SHP77 treated with DMSO at 0.1 percent for 48 hours (cell line): ENCODE measurements at regions not wholly inside any gene's neighbourhood (a gene's known extent, or its start where the extent isn't known, plus 50 kb on each side); places are given as distances from the start of the nearest gene placed in this dataset.

Experiments
- DNase-seq: peaks from one replicate; lab custom pipeline; 2025; lab: John Stamatoyannopoulos, UW

DNA sequence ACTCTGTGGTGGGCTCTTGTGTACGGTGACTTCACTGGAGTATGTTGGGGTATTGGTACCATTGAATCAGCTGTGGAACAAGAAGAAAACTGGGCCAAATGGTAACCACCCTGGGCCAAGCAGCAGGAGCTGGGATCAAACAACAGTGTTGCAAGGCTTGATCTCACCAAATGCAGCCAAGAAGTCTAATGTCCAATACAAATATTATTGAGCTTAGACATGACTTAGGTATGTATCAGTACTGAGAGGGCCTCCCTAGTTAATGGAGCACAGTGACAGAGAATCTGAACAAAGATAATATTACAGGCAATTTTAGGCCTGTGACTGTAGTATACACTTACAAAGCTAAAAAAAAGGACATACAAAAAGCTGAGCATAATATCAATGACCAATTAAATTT lies 604.8 kb downstream of the PLA2G4A start:
- no peak for DNase-seq

DNA sequence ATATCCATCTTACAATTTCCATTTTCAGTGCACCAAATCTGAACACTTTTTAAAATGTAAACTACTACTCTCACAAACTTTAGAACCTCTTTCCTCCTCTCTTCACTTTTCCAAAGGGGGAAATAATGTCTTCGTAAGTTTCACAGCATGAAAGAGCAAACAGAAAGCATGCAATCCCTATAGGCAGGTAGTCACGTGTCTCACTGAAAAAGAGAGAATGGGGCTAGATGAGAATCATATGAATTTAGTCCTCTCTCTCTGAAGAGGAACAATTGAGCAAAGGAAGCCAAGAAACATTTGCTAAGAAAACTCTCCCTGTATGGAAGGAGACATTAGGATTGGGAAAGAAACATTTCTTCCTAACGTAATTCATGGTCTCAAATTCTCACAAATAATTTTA lies 613.9 kb downstream of the PLA2G4A start:
- no peak for DNase-seq

DNA sequence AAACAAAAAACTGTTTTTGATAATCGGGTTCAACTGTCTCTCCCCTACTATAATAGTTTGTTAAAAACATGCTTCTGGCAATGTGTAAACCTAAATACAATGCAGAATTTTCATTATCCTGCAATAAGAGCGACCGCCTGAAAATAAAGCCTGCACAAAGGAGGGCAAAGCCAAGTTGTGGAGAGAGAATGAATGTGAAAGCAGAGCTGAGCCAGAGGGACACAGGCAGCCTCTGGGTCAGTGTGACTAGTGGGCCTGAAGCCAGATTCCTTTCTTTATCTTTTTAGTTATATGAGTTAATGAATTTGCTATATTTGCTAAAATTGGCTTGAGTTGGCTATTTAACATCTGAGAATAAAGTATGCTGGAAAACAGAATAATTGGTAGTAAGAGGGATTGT lies 615.2 kb downstream of the PLA2G4A start:
- no peak for DNase-seq

DNA sequence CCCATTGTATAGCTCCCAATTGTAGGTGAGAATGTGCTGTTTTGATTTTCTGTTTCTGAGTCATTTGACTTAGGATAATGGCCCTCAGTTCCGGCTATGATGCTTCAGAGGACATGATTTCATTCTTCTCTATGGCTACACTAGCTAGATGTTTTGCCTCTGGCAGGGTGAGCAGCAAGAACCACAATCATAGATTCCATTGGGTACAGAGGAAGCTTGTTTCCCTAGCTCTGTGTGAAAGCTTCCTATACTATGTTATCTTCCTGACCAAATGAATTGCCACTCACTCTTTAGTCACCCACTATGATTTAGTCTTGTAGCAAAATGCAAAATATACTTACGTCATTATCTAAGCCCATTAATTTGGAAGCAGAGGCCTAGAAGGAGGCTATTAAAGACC lies 616.3 kb downstream of the PLA2G4A start:
- DNase-seq, result no peak

DNA sequence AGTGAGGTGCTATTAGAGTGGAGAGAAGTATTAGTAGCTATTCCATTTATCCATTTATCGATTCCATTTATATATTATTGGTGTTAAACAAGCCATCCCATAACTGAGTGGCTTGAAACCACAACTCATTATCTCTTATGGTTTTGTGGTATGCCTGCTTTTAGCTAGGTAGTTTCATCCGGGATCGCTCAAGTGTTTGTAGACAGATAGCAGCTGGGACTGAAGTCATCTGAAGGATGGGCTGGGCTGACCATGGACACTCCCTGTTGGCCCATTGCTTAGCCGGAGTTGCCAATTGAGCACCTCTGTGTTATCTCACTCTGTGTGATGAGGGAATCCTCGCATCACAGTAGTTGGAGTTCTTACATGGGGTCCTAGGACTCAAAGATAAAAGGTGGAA lies 622.5 kb downstream of the PLA2G4A start:
- DNase-seq, result no peak

DNA sequence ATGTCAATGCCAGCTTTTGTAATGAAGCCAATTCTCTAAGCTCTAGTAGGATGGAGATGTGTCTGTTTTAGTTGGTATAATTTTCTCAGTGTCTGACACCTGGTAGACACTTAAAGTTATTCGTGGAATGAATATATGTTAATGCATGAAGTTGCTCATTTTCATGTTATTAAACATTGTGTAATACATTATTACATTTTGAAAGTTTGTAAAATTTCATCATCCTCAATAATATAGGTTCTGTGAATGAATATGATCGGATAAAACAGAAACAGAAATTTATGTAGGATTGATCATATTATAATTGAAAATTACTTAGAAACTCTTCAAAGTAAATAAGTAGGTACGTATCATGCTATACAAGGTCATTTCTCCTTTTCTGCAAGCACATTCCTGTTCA lies 625.3 kb downstream of the PLA2G4A start:
- no peak for DNase-seq

DNA sequence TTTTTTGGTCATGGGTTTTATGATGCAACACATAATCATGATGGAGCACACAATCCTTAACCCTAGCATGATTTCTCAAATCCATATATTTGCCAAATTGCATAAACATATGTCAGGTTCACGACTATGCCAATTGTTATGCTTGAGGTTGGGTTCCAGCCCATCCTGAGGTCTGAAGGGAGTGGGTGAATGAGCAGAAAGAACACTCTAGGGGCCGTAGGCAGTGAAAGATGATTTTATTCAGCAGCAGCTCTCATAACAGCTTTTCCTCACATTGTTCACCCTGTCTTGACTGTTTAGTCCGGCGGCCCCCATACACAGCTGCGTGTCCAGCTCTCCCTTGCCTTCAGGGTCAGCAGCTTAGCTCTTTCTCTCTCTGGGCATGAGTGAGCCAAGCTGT lies 627.7 kb downstream of the PLA2G4A start:
- no peak for DNase-seq

DNA sequence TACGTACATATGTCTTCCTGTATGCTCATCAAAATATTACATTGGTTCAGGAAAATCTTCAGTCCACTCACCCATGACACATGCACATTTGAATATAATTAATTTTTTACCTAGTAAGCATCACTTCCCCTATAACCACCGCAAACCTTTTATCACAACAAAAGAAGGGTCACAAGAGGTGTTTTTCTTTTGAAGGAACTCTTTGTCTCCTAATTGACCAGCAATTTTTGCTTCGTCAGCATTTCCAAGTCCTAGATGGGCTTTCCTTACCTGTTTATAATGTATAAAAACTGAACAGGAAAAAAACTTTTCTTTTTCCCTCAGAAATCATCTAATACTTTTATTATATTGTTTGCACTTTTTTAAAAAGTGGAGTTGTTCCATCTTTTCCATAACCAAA lies 631.3 kb downstream of the PLA2G4A start:
- no peak for DNase-seq

DNA sequence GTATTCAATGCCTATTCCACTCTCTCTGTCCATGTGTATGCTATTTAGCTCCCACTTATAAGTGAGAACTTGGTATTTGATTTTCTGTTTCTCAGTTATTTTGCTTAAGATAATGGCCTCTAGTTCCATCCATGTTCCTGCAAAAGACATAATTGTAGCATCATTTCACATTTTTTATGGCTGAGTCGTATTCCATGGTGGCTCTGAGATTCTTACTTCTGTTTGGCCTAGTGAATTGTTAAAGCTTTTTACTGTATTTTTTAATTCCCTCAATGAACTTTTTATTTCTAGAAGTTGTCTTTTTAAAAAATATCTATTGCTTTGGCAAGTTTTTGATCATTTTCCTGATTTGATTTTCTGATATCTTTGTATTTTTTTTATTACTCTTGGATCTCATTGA lies 635.6 kb downstream of the PLA2G4A start:
- DNase-seq, result no peak

DNA sequence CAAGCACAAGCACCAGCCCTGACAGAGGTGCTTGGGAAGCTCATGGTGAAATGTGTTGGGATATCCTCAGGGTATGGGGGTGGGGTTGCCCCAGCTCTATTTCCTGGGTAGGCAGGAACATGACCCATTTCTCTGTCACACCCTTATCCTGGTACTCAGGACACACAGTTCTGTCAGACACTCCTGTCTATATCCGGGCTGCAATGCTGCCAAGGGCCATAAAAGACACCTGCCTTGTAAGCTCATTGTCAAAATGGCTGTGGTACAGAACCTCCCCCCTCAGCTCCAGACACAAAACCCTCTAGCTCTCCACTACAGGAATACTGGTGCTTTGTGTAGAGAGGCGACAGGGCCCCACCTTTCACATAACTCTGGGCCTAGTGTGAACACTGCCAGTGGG lies 636.7 kb downstream of the PLA2G4A start:
- DNase-seq, result peak; percentile 15

DNA sequence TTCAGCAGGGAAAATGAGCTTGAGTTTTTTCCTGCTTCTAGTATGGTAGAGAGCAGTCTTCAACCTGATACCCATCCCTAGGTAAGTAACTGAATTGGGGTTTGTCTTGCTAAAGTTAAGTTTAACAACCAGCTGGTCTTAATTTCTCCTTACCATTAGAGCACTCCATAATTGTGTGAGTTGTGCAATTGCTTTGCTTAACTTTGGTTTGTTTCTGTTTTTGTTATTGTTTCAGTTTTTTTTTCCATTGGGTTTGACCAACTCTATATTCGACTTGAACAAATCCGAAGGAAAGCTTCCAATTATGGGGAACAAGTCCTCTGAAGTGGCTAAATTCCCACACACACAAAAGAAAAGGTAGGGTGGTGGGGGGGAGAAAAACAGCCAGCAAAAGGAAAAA lies 641.1 kb downstream of the PLA2G4A start:
- no peak for DNase-seq

DNA sequence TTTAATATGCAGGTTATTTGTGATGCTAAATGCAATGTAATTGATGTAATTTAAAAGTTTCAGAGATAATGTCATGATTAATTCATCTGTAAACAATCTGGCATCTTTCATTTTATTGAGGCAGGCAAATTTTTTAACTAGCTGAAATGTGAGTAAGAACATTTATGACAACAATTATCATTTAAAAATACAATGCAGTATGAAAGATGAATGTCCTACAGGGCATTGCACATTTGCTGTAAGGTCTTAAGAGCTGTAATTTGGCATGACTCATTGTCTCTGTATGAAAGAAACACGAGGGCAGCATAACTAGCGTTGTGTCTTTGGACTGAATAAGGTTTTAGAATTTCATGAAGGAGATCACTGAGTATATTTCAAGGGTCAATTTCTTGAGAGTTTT lies 642.8 kb downstream of the PLA2G4A start:
- no peak for DNase-seq

DNA sequence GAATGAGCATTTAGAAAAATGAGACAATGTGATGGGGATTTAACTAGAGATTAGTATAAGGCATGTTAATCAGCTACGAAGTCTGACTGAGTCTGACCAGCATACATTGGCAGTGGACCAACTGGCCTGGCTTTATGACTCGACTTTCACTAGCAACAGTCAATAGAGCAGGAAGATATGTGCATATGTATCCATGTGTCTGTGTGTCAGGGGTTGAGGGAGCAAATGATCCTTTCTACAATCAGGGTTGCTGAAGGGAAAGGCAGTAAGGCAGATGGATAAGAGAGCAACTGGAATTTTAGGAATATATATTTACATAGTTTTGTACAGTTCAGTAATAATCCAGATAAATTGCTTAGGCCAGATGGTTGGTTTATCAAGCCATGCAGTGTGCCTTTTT lies 645.6 kb downstream of the PLA2G4A start:
- DNase-seq, result peak; percentile 23

DNA sequence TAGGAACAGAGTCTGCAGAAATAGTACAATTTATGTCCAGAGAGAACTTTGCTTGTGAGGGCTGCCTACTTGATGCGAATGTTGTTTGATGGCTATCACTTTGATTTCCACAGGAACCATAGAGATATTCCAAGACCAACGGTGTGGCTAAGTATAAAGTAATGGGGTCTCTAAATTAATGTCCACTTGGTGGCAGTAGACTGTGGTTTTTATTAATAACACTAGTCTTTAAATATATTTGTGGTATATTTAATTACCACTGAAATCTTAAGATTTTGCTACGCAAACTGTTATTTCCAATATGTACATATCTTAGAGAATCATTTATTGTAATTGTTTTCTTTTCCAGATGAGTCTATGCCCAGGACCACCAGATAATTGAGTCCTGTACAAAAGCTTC lies 647.9 kb downstream of the PLA2G4A start:
- DNase-seq, result no peak

DNA sequence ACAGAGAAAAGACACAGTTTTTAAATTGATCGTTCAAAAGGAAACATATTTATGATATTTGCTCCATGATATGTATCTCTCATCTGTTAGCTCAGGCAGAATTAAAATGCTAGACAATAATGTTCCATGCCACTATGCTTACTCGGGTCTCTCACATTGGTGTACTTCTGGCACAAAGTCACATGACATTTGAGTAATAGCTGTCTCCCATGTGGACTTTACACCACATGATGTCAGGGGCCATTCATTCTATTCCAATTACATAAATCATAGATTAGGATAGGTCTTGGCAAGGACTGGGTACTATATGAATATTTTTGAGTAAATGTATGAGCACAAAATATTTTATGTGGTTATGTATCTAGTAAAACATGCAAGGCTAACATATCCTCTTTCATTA lies 648.4 kb downstream of the PLA2G4A start:
- DNase-seq, result no peak

DNA sequence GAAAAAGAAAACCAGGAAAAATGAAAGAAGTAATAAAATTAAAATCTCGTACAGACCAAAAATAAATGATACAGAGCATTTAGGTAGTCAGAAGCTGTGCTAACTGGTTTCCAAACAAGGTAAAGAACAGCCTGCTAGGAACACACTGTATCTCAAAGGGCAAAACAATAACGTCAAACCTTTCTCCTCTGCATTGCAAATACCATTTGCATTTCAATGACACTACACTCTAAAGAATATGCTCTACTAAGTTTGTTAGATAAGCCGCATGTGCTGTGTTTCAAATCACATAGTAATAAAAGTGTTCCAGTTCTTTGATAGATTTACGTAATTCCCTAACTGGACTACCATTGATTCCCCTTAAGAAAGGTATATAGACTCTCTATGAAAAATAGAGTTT lies 648.8 kb downstream of the PLA2G4A start:
- DNase-seq, result no peak

DNA sequence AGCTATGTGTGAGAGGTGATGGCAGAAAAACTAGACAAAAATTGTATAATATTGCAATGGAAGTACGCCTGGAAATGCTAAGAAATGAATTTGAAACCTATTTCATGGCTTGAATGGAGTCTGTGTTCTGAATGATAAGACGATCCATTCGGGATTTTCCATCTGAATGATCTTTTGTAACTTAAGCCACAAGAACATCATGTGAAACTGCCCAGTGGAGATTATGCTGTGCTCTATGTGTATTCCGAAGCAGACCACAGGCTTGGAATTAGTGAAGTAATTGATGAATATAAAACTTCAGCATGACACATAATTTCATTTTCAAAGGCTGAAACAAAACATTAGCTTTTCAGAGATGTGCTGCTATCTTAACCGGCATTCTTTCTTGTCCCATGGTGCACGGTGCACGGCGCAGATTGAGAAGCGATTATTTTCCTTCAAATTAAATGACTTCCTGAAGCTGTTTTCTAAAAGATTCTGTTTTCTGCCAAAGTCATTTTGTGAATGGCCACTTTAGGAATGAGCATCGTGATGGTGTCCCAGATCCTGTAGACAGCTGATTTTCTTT lies 652.9 kb downstream of the PLA2G4A start:
- DNase-seq, result no peak

DNA sequence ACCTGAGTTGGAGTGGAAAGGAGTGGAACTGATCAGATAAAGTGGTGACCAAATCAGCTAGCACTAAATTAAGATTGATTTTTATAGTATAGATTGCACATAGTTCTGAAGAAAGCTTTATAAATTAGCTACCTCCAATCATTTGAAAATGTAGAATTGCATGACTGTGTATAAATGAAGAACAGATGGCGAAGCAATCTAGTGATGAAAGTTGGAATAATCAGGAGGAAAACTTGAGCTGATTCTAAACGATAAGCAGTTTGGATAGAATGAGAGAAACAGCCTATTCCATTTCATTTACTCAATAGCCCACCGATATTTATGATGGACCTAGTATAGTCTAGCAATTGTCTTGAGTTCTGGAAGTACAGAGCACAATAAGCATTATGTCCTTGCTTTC lies 661.5 kb downstream of the PLA2G4A start:
- no peak for DNase-seq

DNA sequence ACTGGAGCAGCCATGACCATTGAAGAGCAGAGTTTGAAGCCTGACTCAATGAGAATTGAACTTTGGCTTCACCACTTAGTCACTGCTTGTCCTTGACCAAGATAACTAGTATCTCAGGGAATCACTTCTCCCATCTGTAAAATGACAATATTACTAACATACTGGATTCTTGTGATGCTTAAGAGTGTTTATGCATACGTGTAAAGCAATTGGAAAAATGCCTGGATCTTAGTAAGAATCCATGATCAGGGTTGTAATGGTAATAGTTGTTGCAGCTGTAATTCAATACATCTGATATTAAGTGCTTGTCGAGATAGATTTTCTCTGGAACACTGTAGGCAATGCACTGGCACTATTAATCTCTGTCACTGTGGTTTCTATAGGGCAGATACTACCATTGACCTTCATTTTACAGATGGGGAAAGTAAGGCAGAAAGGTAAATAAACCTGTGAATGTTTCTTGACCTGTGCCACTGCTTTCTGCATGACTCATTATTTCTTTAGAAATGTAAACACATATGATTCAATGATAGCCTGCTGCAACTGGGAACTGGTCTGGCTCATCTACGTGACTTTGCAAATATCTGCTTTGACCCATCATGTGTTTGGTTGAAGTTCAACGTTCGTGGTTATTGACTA lies 662.5 kb downstream of the PLA2G4A start:
- DNase-seq, result peak; percentile 35

DNA sequence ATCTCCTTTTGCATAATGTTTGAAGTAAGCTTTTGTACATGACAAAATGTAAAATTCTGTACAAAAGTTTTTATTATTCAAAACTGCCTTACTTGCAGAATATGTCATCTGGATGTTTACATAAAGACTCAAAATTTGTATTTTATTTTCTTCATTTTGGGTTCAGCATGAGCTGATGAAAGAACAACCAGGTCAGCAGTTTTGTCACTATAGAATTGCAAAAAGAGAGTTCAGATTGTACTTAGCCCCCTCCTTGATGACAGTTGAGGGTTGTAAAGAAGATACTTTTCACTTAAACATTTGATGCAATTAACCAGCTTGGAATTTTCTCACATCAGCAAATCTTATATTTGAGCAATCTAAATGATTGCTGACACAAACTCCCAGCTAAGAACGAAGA lies 669.3 kb downstream of the PLA2G4A start:
- DNase-seq, result no peak

DNA sequence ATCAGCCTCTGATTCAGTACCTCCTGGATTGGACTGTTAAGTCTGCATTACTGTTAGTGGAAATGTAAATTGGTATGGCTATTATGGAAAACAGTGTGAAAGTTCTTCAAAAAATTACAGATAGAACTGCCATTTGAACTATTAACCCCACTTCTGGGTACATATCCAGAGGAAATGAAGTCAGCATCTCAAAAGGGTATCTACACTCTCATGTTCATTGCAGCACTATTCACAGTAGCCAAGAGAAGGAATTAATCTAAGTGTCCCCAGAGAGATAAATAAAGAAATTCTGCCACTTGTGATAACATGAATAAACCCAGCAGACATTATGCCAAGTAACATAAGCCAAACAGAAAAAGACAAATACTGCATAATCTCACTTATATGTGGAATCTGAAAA lies 676.0 kb downstream of the PLA2G4A start:
- no peak for DNase-seq

DNA sequence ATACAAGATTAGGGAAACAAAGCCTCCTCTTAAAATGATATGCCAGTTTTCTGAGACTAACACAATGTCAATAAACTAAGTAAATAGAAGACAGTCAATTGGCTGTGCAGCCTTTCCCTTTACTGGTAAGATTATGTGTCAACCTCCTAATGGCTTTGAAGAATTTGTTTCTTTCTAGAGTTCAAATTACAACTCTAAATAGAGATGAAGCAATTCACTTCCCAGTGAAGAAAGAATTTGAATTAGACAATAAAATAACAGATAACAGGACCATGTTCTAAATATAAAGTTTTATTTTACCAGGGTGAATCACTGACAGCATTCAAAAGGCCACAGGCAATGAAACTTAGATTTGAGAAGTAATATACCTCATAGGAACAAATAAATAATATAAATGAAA lies 680.3 kb downstream of the PLA2G4A start:
- peak; percentile 30 for DNase-seq

DNA sequence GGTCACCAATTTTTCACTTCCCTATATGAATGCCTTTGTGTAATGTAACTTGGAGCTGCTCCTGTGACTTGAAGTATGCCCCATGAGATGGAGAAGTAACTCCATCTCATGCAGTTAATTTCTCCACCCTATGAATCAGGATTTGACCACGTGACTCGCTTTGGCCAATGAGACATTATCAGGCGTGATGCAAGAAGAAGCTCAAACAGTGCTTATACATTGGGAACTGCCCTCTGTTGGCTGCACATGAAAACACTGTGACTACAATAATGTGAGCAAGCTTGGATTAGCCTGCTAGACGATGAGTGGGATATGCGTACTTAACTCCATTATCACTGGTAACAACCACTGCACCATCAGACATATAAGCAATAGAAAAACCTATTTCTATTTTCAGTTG lies 684.4 kb downstream of the PLA2G4A start:
- DNase-seq, result no peak

DNA sequence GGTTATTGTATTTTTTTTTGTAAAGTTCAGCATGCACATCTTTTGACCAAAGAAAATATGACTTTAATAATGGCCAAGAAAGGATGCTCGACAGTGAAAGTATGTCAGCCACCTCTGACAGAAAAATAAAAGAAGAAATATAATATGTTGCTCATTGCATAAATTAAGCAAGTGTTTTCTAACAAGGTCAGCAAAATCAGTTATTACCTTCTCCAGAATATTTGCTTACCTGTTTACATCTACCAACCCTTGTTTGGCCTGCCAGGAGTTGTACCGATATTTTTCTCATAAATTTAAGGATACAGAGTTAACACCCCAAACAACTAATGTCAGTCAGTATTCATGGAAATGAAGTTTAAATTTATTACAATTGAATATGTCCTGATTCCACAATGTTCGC lies 685.4 kb downstream of the PLA2G4A start:
- no peak for DNase-seq

DNA sequence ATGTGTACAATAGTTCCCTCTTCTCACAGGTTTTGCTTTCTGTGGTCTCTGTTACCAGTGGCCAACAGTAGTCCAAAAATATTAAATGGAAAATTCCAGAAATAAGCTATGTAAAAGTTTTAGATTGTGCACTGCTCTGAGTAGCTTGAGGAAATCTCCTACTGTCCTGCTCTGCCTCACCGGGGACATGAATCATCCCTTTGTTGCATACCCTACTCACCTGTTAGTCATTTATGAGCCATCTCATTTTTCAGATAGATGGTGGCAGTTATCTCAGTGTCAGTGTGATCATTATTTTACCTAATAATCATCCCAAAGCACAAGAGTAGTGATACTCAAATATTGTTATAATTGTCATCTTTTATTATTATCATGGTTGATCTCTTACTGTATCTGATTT lies 688.1 kb downstream of the PLA2G4A start:
- no peak for DNase-seq
